ENCODE measurements at regions not wholly inside any gene's neighbourhood (a gene's known extent, or its start where the extent isn't known, plus 50 kb on each side); places are given as distances from the start of the nearest gene placed in this dataset.

DNA sequence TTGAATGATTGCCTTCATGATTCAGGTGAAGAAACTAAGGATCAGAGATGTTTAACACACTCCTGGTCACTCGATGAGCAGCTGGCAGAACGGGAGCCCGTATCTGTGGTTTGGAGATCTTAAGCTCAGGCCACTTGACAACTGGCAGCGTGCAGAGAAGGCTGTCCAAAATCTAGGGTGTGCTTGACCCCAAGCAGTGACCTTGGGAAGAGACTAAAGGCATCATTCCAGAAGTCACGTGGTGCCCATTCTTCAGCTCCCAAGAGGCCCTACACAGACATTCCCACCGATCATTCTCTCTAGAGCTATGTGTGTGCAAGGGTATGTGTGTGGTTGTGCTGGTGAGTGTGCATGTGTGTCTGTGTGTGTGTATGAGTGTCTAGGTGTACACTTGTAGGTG lies 493.8 kb downstream of the TCERG1L start:
- H3K27ac Mint-ChIP-seq = no peak overlapping the region
- Histone ChIP-seq H3K9me2 (ENCODE audit: insufficient read depth) (no peaks in the 10 kb centered on the region), H3K79me2 (replicated peaks; ENCODE audit: insufficient read depth) (no peaks in the 10 kb centered on the region), H3K27ac (ENCODE audit: low read depth) (no peak overlapping the region), H3F3A (replicated peaks; ENCODE audit: low read depth) (no peaks in the 10 kb centered on the region), H3K4me1 (ENCODE audit: insufficient read depth) (no peaks in the 10 kb centered on the region), H2AFZ (no peak overlapping the region), H3K27me3 (ENCODE audit: insufficient read depth) (no peaks in the 10 kb centered on the region), H3K4me3 (no peak overlapping the region), H3K4me2 (no peak overlapping the region), H4K20me1 (replicated peaks; ENCODE audit: insufficient read depth) (no peaks in the 10 kb centered on the region), H3K36me3 (ENCODE audit: insufficient read depth) (peaks cover under 1% of the 10 kb centered on the region; the same call in 1 of the 2 replicates)
- no peaks in the 10 kb centered on the region for H3K27me3 Mint-ChIP-seq (ENCODE audit: insufficient read depth, low read depth, poor library complexity)
- H3K9me3 Mint-ChIP-seq = peaks cover 77% of the 10 kb centered on the region
- peaks cover 19% of the 10 kb centered on the region; the same call in 2 of the 3 replicates for H3K36me3 Mint-ChIP-seq (ENCODE audit: low read depth)
- peaks cover 12% of the 10 kb centered on the region; the same call in 2 of the 3 replicates for H3K4me1 Mint-ChIP-seq
- TF ChIP-seq, protein P1, sequence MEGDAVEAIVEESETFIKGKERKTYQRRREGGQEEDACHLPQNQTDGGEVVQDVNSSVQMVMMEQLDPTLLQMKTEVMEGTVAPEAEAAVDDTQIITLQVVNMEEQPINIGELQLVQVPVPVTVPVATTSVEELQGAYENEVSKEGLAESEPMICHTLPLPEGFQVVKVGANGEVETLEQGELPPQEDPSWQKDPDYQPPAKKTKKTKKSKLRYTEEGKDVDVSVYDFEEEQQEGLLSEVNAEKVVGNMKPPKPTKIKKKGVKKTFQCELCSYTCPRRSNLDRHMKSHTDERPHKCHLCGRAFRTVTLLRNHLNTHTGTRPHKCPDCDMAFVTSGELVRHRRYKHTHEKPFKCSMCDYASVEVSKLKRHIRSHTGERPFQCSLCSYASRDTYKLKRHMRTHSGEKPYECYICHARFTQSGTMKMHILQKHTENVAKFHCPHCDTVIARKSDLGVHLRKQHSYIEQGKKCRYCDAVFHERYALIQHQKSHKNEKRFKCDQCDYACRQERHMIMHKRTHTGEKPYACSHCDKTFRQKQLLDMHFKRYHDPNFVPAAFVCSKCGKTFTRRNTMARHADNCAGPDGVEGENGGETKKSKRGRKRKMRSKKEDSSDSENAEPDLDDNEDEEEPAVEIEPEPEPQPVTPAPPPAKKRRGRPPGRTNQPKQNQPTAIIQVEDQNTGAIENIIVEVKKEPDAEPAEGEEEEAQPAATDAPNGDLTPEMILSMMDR (conservative IDR thresholded peaks at IDR 0.05; ENCODE audit: low read depth in 2 of 2) = no peak
- no peak for TF ChIP-seq STAT1 (IDR thresholded peaks at IDR 0.05; ENCODE audit: unreplicated experiment)
- TF ChIP-seq EZH2phosphoT487 (IDR thresholded peaks at IDR 0.05; ENCODE audit: unreplicated experiment) = no peak
- H3K4me3 Mint-ChIP-seq = no peak overlapping the region
- DNase-seq (ENCODE audit: low spot score) = no peak
- ATAC-seq = no peak

DNA sequence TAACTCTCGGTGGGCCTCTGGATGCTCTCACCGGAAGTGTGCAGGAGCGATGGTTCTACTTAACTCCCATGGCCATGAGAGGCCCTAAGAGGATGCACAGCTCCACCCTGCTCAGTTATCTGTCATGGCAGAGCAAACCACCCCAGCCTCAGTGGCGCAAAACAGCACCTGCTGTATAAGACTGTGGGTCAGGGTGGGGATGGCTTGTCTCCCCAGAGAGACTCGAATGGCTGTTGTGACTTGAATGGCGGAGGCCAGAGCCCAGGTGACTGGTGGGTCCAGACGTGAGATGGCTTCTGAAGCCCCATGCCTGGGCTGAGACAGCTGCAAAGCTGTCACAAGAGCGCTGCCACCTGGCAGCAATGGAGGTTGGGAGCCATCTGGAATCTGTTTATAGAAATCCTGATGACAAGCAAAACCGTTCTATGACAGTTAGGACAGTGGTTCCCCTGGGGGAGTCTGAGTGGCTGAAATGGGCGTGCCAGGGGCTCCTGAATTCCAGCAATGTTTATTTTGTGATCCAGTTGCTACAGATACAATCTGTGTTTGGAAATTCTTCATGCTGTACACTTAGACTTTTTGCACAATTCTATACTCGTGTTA lies 490.5 kb downstream of the TCERG1L start:
- Mint-ChIP-seq H3K4me3 (no peak overlapping the region), H3K9me3 (peaks cover 79% of the 10 kb centered on the region), H3K27ac (no peak overlapping the region), H3K27me3 (ENCODE audit: insufficient read depth, low read depth, poor library complexity) (no peaks in the 10 kb centered on the region), H3K36me3 (ENCODE audit: low read depth) (peaks cover 15% of the 10 kb centered on the region; the same call in 2 of the 3 replicates), H3K4me1 (no peaks in the 10 kb centered on the region)
- ATAC-seq (no peak), DNase-seq (ENCODE audit: low spot score) (no peak)
- Histone ChIP-seq H3K79me2 (replicated peaks; ENCODE audit: insufficient read depth) (no peaks in the 10 kb centered on the region), H3K4me3 (no peak overlapping the region), H2AFZ (no peak overlapping the region), H3K27me3 (ENCODE audit: insufficient read depth) (no peaks in the 10 kb centered on the region), H3K36me3 (ENCODE audit: insufficient read depth) (no peaks in the 10 kb centered on the region; the same call in 1 of the 2 replicates), H4K20me1 (replicated peaks; ENCODE audit: insufficient read depth) (no peaks in the 10 kb centered on the region), H3K4me1 (ENCODE audit: insufficient read depth) (no peaks in the 10 kb centered on the region), H3K9me2 (ENCODE audit: insufficient read depth) (no peaks in the 10 kb centered on the region), H3K4me2 (no peak overlapping the region), H3F3A (replicated peaks; ENCODE audit: low read depth) (no peaks in the 10 kb centered on the region), H3K27ac (ENCODE audit: low read depth) (no peak overlapping the region)
- TF ChIP-seq POLR2AphosphoS5 (IDR thresholded peaks at IDR 0.05; ENCODE audit: low read depth) (no peak), EZH2 (IDR thresholded peaks at IDR 0.05; ENCODE audit: low read depth, unreplicated experiment) (no peak), NANOG (IDR thresholded peaks at IDR 0.05; ENCODE audit: borderline replicate concordance) (no peak), STAT1 (IDR thresholded peaks at IDR 0.05; ENCODE audit: unreplicated experiment) (no peak), ZNF331 (CRISPR knock-in tag; IDR thresholded peaks at IDR 0.05; ENCODE audit: low read depth) (no peak)
- TF ChIP-seq, protein P1 (conservative IDR thresholded peaks at IDR 0.05; ENCODE audit: low read depth in 2 of 2) = no peak

Measured in GM23338 (cell line).